ENCODE measurements at regions not wholly inside any gene's neighbourhood (a gene's known extent, or its start where the extent isn't known, plus 50 kb on each side); places are given as distances from the start of the nearest gene placed in this dataset.

GRCh38 chr3:152060701-152061100, 187.3 kb downstream of the SUCNR1 start (continued):
- no peak for TF ChIP-seq PBX3 (IDR thresholded peaks at IDR 0.05)

DNA sequence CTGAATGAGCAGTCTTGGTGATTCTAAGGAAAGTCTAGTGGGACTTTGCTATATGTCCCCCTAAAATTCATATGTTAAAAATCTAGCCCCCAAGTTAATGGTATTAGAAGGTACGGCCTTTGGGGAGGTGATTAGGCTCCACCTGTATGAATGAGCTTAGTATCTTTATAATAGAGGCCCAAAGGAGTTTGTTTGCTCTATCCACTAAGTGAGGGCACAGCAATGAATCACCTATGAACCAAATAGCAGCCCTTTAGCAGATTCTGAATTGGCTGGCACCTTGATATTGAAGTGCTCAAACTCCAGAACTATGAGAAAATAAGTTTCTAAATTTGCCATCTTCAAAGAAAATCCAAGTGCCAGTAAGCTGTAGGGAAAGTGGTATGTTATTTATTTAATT, 187.9 kb downstream of the SUCNR1 start:
- Histone ChIP-seq H3K4me3 (ENCODE audit: low read depth in 2 of 2, low read length in 1 of 2) (no peak overlapping the region), H3K9ac (no peak overlapping the region), H3K4me1 (ENCODE audit: control insufficient read depth in 1 of 2, insufficient read depth in 2 of 2, low read depth in 1 of 2, low read length in 1 of 2) (peaks cover 0 to 3% of the 10 kb centered on the region in 2 experiments; a peak in 1 of 4 replicates), H4K20me1 (ENCODE audit: insufficient read depth) (no peaks in the 10 kb centered on the region), H3F3A (replicated peaks; ENCODE audit: insufficient read depth) (no peaks in the 10 kb centered on the region), H3K36me3 (replicated peaks in 1 of 2; ENCODE audit: control insufficient read depth in 1 of 2, insufficient read depth in 2 of 2, low read length in 1 of 2) (no peaks in the 10 kb centered on the region), H3K4me2 (no peak overlapping the region), H3K9me2 (no peaks in the 10 kb centered on the region), H3K9me3 (no peaks in the 10 kb centered on the region), H2AFZ (ENCODE audit: low read depth) (no peak overlapping the region), H3K79me2 (ENCODE audit: insufficient read depth) (no peaks in the 10 kb centered on the region), H3K27ac (ENCODE audit: low read depth in 2 of 2, low read length in 1 of 2) (no peak overlapping the region), H3K27me3 (ENCODE audit: insufficient read depth) (no peaks in the 10 kb centered on the region)
- POLR2A ChIA-PET = no interaction called here
- CTCF ChIA-PET = interaction anchor here (1.6 to 2.4 kb wide), 2 partner anchors 11 to 383 kb away, joined by 7 to 10 read pairs; no protein-coding TSS in a partner anchor
- TF ChIP-seq POLR2AphosphoS5 (IDR thresholded peaks at IDR 0.05; ENCODE audit: low read depth, low read length) (no peak), RAD21 (IDR thresholded peaks at IDR 0.05; ENCODE audit: low read length) (no peak)
- no peak for DNase-seq
- 15% methylated on average over 1 of the region's 1 CpG for WGBS (ENCODE audit: low lambda C conversion rate)

GRCh38 chr3:152069871-152070270, 196.4 kb downstream of the SUCNR1 start:
- Histone ChIP-seq H3K9me3 (peaks cover 12% of the 10 kb centered on the region), H3K9me2 (no peaks in the 10 kb centered on the region), H3K4me1 (ENCODE audit: control insufficient read depth in 1 of 2, insufficient read depth in 2 of 2, low read depth in 1 of 2, low read length in 1 of 2) (peaks cover 0 to 3% of the 10 kb centered on the region in 2 experiments; a peak in 1 of 4 replicates), H4K20me1 (ENCODE audit: insufficient read depth) (no peaks in the 10 kb centered on the region), H3K4me3 (ENCODE audit: low read depth in 2 of 2, low read length in 1 of 2) (no peak overlapping the region), H3K79me2 (ENCODE audit: insufficient read depth) (no peaks in the 10 kb centered on the region), H2AFZ (ENCODE audit: low read depth) (no peak overlapping the region), H3K9ac (no peak overlapping the region), H3K27ac (ENCODE audit: low read depth in 2 of 2, low read length in 1 of 2) (no peak overlapping the region), H3K4me2 (no peak overlapping the region), H3K27me3 (ENCODE audit: insufficient read depth) (no peaks in the 10 kb centered on the region), H3K36me3 (replicated peaks in 1 of 2; ENCODE audit: control insufficient read depth in 1 of 2, insufficient read depth in 2 of 2, low read length in 1 of 2) (no peaks in the 10 kb centered on the region), H3F3A (replicated peaks; ENCODE audit: insufficient read depth) (no peaks in the 10 kb centered on the region)
- POLR2A ChIA-PET = no interaction called here
- CTCF ChIA-PET = no interaction called here
- TF ChIP-seq RFX5 (IDR thresholded peaks at IDR 0.05; ENCODE audit: low read length) = no peak
- TF ChIP-seq ELF1 (IDR thresholded peaks at IDR 0.05) = no peak
- no peak for TF ChIP-seq EP300 (IDR thresholded peaks at IDR 0.05; ENCODE audit: borderline replicate concordance in 1 of 2, low read depth in 1 of 2, low read length in 1 of 2)
- TF ChIP-seq POLR2AphosphoS5 (IDR thresholded peaks at IDR 0.05; ENCODE audit: low read depth, low read length) = no peak
- TF ChIP-seq CHD2 (IDR thresholded peaks at IDR 0.05; ENCODE audit: low read length, partially characterized antibody) = no peak
- no peak for TF ChIP-seq FOXM1 (IDR thresholded peaks at IDR 0.05; ENCODE audit: low read depth)
- TF ChIP-seq JUND (IDR thresholded peaks at IDR 0.05) = no peak
- TF ChIP-seq FOSL2 (IDR thresholded peaks at IDR 0.05; ENCODE audit: borderline replicate concordance, low read depth) = no peak
- no peak for TF ChIP-seq USF2 (IDR thresholded peaks at IDR 0.05; ENCODE audit: borderline replicate concordance, low read depth, low read length)
- TF ChIP-seq EZH2phosphoT487 (IDR thresholded peaks at IDR 0.05; ENCODE audit: borderline replicate concordance, low read depth) = no peak
- TF ChIP-seq, protein P1, sequence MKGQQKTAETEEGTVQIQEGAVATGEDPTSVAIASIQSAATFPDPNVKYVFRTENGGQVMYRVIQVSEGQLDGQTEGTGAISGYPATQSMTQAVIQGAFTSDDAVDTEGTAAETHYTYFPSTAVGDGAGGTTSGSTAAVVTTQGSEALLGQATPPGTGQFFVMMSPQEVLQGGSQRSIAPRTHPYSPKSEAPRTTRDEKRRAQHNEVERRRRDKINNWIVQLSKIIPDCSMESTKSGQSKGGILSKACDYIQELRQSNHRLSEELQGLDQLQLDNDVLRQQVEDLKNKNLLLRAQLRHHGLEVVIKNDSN (IDR thresholded peaks at IDR 0.05; ENCODE audit: borderline replicate concordance, low read depth) = no peak
- no peak for TF ChIP-seq TEAD4 (IDR thresholded peaks at IDR 0.05; ENCODE audit: borderline replicate concordance, insufficient read depth)
- no peak for TF ChIP-seq RCOR1 (IDR thresholded peaks at IDR 0.05; ENCODE audit: low read length)
- no peak for TF ChIP-seq GATA2 (CRISPR knock-in tag; IDR thresholded peaks at IDR 0.05)
- no peak for TF ChIP-seq MEF2A (IDR thresholded peaks at IDR 0.05; ENCODE audit: borderline replicate concordance, low read depth)
- TF ChIP-seq YY1 (IDR thresholded peaks at IDR 0.05; ENCODE audit: low read depth) = no peak
- no peak for TF ChIP-seq NFIC (IDR thresholded peaks at IDR 0.05; ENCODE audit: borderline replicate concordance)
- DNase-seq = no peak
